NB4 (cell line): ENCODE measurements at regions not wholly inside any gene's neighbourhood (a gene's known extent, or its start where the extent isn't known, plus 50 kb on each side); places are given as distances from the start of the nearest gene placed in this dataset.

Experiments
- DNase-seq: peaks from one replicate; pipeline ENCODE4 v3.0.0; 2010; ENCODE audit warnings: low read depth
- H3K4me3 ChIP-seq: one replicate; pipeline ENCODE4 v1.5.1; 2011; ENCODE audit warnings: mild to moderate bottlenecking, low read depth, low read length, moderate library complexity
- CTCF ChIP-seq: IDR thresholded peaks from one replicate; pipeline ENCODE4 v1.5.1; 2012; ENCODE audit warnings: low read depth, low read length
- MAX ChIP-seq: IDR thresholded peaks from 2 replicates; pipeline ENCODE4 v1.6.1; 2011; ENCODE audit warnings: low read depth, low read length
- MYC ChIP-seq: IDR thresholded peaks from 2 replicates; pipeline ENCODE4 v1.6.1; 2011; ENCODE audit warnings: low read depth, low read length
- POLR2A ChIP-seq: IDR thresholded peaks from 2 replicates; pipeline ENCODE4 v1.6.1; 2011; ENCODE audit warnings: mild to moderate bottlenecking; ENCODE audit not compliant: insufficient read length; ENCODE audit errors: extremely low read depth

- DNase-seq: no peak
- TF ChIP-seq MAX (no peak), MYC (no peak), CTCF (no peak), POLR2A (no peak)
- H3K4me3 ChIP-seq: no peak overlapping the region
These were observed 325.5 kb downstream of the IRS1 start for GRCh38 chr2:226474131-226474530.

- TF ChIP-seq CTCF (no peak), MYC (no peak), MAX (no peak), POLR2A (no peak)
- DNase-seq: no peak
- no peak overlapping the region for H3K4me3 ChIP-seq
These were observed 327.6 kb downstream of the IRS1 start for GRCh38 chr2:226471987-226472470.

GRCh38 chr2:226467633-226468032 is 332.0 kb downstream of the IRS1 start:
- TF ChIP-seq MAX (no peak), POLR2A (no peak), CTCF (no peak), MYC (no peak)
- no peak for DNase-seq

GRCh38 chr2:226467221-226467620 is 332.4 kb downstream of the IRS1 start:
- TF ChIP-seq CTCF: no peak
- no peak for TF ChIP-seq POLR2A
- TF ChIP-seq MYC: no peak
- no peak for TF ChIP-seq MAX
- H3K4me3 ChIP-seq: no peak overlapping the region
- DNase-seq: no peak

More at GRCh38 chr2:226467633-226468032, 332.0 kb downstream of the IRS1 start:
- no peak overlapping the region for H3K4me3 ChIP-seq

GRCh38 chr2:226466589-226466988 is 333.0 kb downstream of the IRS1 start:
- DNase-seq: no peak
- TF ChIP-seq POLR2A (no peak), MYC (no peak), MAX (no peak), CTCF (no peak)
- no peak overlapping the region for H3K4me3 ChIP-seq

GRCh38 chr2:226466124-226466523 is 333.5 kb downstream of the IRS1 start:
- TF ChIP-seq CTCF (no peak), POLR2A (no peak), MAX (no peak), MYC (no peak)

More at GRCh38 chr2:226466124-226466523, 333.5 kb downstream of the IRS1 start:
- DNase-seq: no peak
- no peak overlapping the region for H3K4me3 ChIP-seq
